ENCODE measurements at regions not wholly inside any gene's neighbourhood (a gene's known extent, or its start where the extent isn't known, plus 50 kb on each side); places are given as distances from the start of the nearest gene placed in this dataset.

DNA sequence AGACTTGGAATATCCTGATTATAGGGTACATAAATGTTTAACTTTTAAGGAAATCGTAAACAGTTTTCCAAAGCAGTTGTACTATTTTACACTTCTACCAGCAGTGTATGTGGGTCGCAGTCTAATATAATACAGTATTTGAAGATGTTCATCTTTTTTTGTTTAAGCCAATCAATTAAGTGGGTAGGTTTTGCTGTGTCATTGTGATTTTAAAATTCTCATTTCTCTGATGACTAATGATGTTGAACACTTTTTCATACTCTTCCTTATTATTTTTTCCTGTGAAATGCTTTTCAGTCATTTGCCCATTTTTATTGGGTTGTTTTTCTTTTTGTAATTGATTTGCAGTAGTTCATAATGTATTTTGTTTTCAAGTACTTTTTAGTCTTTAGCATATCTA, 2689.7 kb downstream of the PCDH9 start:
- TF ChIP-seq, protein P1, sequence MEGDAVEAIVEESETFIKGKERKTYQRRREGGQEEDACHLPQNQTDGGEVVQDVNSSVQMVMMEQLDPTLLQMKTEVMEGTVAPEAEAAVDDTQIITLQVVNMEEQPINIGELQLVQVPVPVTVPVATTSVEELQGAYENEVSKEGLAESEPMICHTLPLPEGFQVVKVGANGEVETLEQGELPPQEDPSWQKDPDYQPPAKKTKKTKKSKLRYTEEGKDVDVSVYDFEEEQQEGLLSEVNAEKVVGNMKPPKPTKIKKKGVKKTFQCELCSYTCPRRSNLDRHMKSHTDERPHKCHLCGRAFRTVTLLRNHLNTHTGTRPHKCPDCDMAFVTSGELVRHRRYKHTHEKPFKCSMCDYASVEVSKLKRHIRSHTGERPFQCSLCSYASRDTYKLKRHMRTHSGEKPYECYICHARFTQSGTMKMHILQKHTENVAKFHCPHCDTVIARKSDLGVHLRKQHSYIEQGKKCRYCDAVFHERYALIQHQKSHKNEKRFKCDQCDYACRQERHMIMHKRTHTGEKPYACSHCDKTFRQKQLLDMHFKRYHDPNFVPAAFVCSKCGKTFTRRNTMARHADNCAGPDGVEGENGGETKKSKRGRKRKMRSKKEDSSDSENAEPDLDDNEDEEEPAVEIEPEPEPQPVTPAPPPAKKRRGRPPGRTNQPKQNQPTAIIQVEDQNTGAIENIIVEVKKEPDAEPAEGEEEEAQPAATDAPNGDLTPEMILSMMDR (IDR thresholded peaks at IDR 0.05 in 2 of 3, conservative IDR thresholded peaks at IDR 0.05 in 1 of 3; ENCODE audit: borderline replicate concordance in 1 of 3, insufficient read depth in 1 of 3, low read depth in 2 of 3, low read length in 2 of 3): no peak
- TF ChIP-seq EZH2 (IDR thresholded peaks at IDR 0.05): no peak
- no peak for TF ChIP-seq POLR2A (IDR thresholded peaks at IDR 0.05; ENCODE audit: borderline replicate concordance, extremely low read depth, insufficient read depth, insufficient read length)
- no peak for TF ChIP-seq ELF1 (IDR thresholded peaks at IDR 0.05; ENCODE audit: borderline replicate concordance, low read depth)
- TF ChIP-seq SRF (IDR thresholded peaks at IDR 0.05; ENCODE audit: low read depth): no peak
- TF ChIP-seq TCF7L2 (IDR thresholded peaks at IDR 0.05; ENCODE audit: borderline replicate concordance, extremely low read depth, insufficient read depth, insufficient read length): no peak
- TF ChIP-seq, protein P2, sequence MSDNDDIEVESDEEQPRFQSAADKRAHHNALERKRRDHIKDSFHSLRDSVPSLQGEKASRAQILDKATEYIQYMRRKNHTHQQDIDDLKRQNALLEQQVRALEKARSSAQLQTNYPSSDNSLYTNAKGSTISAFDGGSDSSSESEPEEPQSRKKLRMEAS (IDR thresholded peaks at IDR 0.05): no peak

Data from HCT116 (cell line).